NB4 (cell line): ENCODE measurements at regions not wholly inside any gene's neighbourhood (a gene's known extent, or its start where the extent isn't known, plus 50 kb on each side); places are given as distances from the start of the nearest gene placed in this dataset.

Source experiments
- DNase-seq: peaks from one replicate; pipeline ENCODE4 v3.0.0; 2010; ENCODE audit warnings: low read depth
- H3K4me3 ChIP-seq: one replicate; pipeline ENCODE4 v1.5.1; 2011; ENCODE audit warnings: mild to moderate bottlenecking, low read depth, low read length, moderate library complexity
- CTCF ChIP-seq: IDR thresholded peaks from one replicate; pipeline ENCODE4 v1.5.1; 2012; ENCODE audit warnings: low read depth, low read length
- MYC ChIP-seq: IDR thresholded peaks from 2 replicates; pipeline ENCODE4 v1.6.1; 2011; ENCODE audit warnings: low read depth, low read length
- POLR2A ChIP-seq: IDR thresholded peaks from 2 replicates; pipeline ENCODE4 v1.6.1; 2011; ENCODE audit warnings: mild to moderate bottlenecking; ENCODE audit not compliant: insufficient read length; ENCODE audit errors: extremely low read depth
- TF ChIP-seq, protein P1 (sequence below): IDR thresholded peaks from 2 replicates; pipeline ENCODE4 v1.6.1; 2011; ENCODE audit warnings: low read depth, low read length

GRCh38 chr5:16229357-16229940 lies 49.9 kb upstream of the MARCHF11 start:
- TF ChIP-seq POLR2A: no peak
- TF ChIP-seq MYC: no peak
- TF ChIP-seq, protein P1, sequence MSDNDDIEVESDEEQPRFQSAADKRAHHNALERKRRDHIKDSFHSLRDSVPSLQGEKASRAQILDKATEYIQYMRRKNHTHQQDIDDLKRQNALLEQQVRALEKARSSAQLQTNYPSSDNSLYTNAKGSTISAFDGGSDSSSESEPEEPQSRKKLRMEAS: no peak
- TF ChIP-seq CTCF: no peak
- DNase-seq: no peak
- no peak overlapping the region for H3K4me3 ChIP-seq
